Activated T-helper 17 cell treated with anti-CD3 and anti-CD28 coated beads, Interleukin-2, amount 50 U/mL, for 72 hours (primary cell): ENCODE measurements at regions not wholly inside any gene's neighbourhood (a gene's known extent, or its start where the extent isn't known, plus 50 kb on each side); places are given as distances from the start of the nearest gene placed in this dataset.
"Not testable (repeated sequence)": the region's sequence is repeated elsewhere in the genome, so short reads cannot be mapped to it uniquely, and the experiment has no call there.

Source experiments
- ATAC-seq: fragments of 150-1000 bp; cut with Tn5 transposase; replicated peaks from 2 replicates; pipeline ENCODE4 v1.10.0; 2021; ENCODE audit warnings: mild to moderate bottlenecking, moderate library complexity
- H3K27ac Mint-ChIP-seq: one replicate; pipeline ENCODE4 v1.8.0; 2022; ENCODE audit warnings: mixed read lengths
- H3K27me3 Mint-ChIP-seq: one replicate; pipeline ENCODE4 v1.8.0; 2022; ENCODE audit warnings: mixed read lengths
- H3K36me3 Mint-ChIP-seq: one replicate; pipeline ENCODE4 v1.8.0; 2022; ENCODE audit warnings: low read depth, mild to moderate bottlenecking, mixed read lengths
- H3K4me1 Mint-ChIP-seq: one replicate; pipeline ENCODE4 v1.8.0; 2022; ENCODE audit warnings: mixed read lengths
- H3K4me3 Mint-ChIP-seq: one replicate; pipeline ENCODE4 v1.8.0; 2022; ENCODE audit warnings: mild to moderate bottlenecking, mixed read lengths
- H3K9me3 Mint-ChIP-seq: one replicate; pipeline ENCODE4 v1.8.0; 2022; ENCODE audit warnings: mixed read lengths

DNA sequence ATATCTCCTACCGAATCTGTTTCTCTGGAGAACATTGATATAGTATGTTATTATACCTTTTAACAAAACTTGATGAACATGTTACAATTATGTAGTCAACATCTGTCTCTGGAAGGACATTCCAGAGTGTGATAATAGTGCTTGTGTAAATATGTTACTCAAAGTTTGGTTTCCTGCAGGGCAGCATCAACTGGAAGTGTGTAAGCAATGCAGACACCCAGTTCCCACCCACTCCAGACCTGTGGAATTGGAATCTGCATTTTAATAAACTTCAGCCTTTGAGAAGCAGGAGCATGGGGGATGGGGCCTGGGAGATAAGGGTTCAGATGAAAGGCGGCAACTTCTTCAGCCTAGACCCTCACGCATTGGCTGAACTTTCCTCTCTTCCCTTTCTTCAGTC is 398.9 kb downstream of the RND3 start:
- Mint-ChIP-seq H3K4me1 (no peaks in the 10 kb centered on the region), H3K36me3 (no peaks in the 10 kb centered on the region), H3K9me3 (peaks cover 3% of the 10 kb centered on the region), H3K4me3 (no peak overlapping the region), H3K27ac (no peak overlapping the region), H3K27me3 (no peaks in the 10 kb centered on the region)
- no peak for ATAC-seq

DNA sequence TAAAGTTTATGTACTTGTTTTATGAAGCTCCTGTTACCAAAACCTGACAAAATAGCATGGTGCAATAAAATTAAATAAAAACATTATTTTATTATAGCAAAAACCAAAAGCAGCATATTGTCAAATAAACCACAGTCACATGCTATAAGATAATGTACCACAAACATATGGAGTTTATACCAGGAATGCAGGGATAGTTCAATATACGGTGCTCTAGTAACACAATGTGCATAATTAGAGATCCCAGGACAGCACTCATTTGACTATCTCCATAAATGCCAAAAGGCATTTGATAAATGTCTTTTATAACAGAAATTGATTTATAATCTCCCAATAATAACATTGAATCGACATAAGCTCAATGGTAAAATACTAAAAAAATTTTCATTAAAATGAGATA is 402.0 kb downstream of the RND3 start:
- Mint-ChIP-seq H3K4me1 (no peaks in the 10 kb centered on the region), H3K36me3 (no peaks in the 10 kb centered on the region), H3K27me3 (no peaks in the 10 kb centered on the region), H3K4me3 (no peak overlapping the region), H3K9me3 (peaks cover 8% of the 10 kb centered on the region), H3K27ac (no peak overlapping the region)
- no peak for ATAC-seq

DNA sequence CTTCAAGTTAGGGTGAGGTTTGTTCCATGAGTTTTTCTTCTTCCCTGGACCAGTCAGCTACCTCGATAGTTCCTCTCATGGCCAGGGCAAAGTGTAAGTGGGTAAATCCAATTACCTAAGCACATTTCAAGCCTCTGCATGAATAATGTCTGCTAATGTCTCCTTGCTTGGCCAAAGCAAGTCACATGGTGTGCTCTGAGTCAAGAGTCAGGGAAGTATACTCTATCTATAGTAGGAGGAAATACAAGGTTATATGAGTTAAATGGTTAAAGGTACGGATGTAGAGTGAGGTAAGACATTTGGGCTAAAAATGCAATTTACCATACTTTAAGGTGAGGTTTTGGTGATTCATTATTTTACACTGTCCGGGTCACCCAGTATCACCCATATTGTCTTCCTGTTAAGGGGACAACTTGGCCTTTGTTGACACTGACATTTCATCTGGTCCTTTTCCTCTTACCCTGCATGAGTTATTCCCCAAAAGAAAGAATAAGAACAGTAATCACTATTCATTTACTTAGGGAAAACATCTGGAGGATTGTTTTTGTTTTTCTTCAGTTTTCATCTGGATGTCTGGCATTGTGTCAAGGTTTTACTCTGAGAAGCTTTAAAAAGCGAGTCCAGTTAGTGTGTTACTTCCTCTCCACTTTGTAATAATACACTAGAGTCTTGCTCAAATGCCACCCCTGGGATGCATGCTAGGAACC is 405.5 kb downstream of the RND3 start:
- Mint-ChIP-seq H3K27ac (no peak overlapping the region), H3K27me3 (no peaks in the 10 kb centered on the region), H3K4me3 (no peak overlapping the region), H3K9me3 (peaks cover 8% of the 10 kb centered on the region), H3K4me1 (no peaks in the 10 kb centered on the region), H3K36me3 (no peaks in the 10 kb centered on the region)
- ATAC-seq: no peak

DNA sequence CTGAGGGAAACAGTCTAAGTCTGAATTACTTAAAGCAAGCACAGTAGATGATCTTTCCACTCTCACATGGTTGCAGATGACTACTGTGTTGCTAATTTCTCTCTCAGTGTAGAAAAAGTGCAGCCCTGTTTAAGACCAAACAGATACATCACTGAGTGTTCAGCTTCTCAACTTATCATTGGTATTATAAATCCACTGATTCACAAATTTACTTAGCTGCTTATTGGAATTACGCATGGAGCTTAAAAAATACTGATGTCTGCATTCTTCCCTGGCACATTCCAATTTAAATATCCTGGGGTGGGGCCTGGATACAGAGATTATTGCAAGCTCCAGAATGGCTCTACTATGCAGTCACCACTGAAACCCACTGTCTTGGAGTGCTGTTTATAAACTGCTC is 411.2 kb downstream of the RND3 start:
- H3K27ac Mint-ChIP-seq: no peak overlapping the region
- no peak for ATAC-seq
- H3K9me3 Mint-ChIP-seq: peaks cover 7% of the 10 kb centered on the region
- H3K4me3 Mint-ChIP-seq: no peak overlapping the region
- no peaks in the 10 kb centered on the region for H3K27me3 Mint-ChIP-seq
- H3K4me1 Mint-ChIP-seq: no peaks in the 10 kb centered on the region
- no peaks in the 10 kb centered on the region for H3K36me3 Mint-ChIP-seq

DNA sequence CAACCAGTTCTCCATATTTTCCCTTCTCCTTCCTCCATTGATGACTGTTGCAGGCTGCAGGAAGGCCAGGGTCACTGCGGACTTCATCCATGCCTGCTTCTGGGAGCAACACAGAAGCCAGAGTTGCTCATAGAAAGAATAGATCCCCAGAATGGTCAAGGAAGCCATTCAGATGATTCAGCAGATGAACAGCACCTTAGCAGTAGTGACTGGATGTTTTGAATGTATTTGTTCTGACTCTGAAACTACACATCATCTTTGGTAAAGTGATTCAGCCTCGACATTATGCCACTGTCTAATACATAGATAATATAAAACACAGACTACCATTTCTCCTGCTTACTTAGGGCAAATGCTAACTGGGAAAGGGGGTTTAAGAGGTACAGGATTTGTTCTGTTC is 411.6 kb downstream of the RND3 start:
- ATAC-seq: no peak
- peaks cover 3% of the 10 kb centered on the region for H3K9me3 Mint-ChIP-seq
- no peak overlapping the region for H3K27ac Mint-ChIP-seq
- H3K4me1 Mint-ChIP-seq: no peaks in the 10 kb centered on the region
- no peaks in the 10 kb centered on the region for H3K27me3 Mint-ChIP-seq
- H3K4me3 Mint-ChIP-seq: no peak overlapping the region
- no peaks in the 10 kb centered on the region for H3K36me3 Mint-ChIP-seq

DNA sequence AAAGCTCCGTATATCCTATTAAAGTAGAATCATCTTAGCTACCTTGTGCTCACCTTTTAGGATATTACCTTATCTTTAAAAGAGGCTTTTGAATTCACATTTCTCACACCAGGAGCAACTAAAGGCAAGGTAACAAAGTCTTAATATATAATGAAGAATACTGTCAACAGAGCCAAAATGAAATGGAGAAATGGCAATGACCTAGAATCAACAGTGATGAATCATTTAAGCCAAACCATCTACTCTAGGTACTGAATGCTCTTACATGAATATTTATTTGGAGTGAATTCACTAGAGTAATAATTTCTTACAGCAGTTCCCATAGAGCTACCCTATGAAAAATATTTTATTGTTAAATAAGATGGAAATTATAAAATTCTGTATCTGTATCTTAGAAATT is 421.0 kb downstream of the RND3 start:
- H3K4me3 Mint-ChIP-seq: no peak overlapping the region
- no peak for ATAC-seq
- no peaks in the 10 kb centered on the region for H3K27me3 Mint-ChIP-seq
- H3K4me1 Mint-ChIP-seq: no peaks in the 10 kb centered on the region
- no peaks in the 10 kb centered on the region for H3K36me3 Mint-ChIP-seq
- H3K27ac Mint-ChIP-seq: no peak overlapping the region
- no peaks in the 10 kb centered on the region for H3K9me3 Mint-ChIP-seq

DNA sequence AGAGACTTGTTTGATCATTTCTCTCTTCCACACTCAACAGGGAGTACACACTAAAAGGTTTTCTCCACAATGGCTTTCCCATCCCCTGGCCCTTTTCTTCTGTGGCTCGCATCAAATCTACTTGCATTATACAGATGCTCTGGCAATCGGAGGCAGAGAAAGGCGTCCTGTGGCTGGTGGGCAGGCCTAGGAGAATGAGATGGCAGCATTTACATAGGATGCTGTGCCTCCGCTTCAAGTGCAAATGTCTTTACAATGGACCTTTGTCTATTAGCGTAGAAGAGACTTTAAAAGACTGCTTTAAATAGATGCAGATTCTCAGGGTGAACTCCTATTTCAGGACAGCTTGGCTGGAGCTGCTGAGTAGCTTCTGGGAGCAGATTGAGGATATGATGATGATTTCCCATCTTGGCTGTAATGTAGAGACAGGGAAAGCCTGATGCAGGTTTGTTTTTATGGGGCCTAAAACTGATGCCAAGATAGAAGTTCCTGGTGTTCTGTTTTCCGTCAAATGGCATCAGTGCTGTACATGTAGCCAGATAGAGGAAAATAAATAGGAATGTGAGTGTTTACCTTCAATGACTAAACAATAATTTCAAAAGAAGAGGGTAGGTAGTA is 423.4 kb downstream of the RND3 start:
- H3K9me3 Mint-ChIP-seq: no peaks in the 10 kb centered on the region
- no peak overlapping the region for H3K27ac Mint-ChIP-seq
- H3K36me3 Mint-ChIP-seq: no peaks in the 10 kb centered on the region
- H3K27me3 Mint-ChIP-seq: no peaks in the 10 kb centered on the region
- no peak for ATAC-seq
- H3K4me1 Mint-ChIP-seq: no peaks in the 10 kb centered on the region
- H3K4me3 Mint-ChIP-seq: no peak overlapping the region

DNA sequence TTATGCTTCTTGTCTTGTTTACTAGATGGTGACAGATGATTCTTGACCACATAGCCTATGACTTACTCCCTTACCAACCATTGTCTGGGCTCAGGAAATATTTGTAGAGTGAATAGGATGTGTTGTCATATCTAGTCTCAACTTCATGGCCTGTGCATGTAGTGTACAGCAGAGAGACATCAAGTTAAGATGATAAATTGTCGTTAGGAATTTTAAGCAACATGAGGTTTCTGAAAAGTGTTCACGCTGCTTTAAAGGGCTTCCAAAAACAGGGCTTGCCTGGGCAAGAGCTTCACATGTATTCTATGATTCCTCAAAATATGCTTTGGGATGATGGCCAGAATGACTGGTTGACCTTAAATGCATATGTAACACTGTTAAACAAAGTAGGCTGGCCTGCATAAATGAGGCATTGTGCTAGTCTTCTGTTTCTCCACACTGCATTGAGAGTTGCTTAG is 424.0 kb downstream of the RND3 start:
- Mint-ChIP-seq H3K36me3 (no peaks in the 10 kb centered on the region), H3K4me1 (no peaks in the 10 kb centered on the region), H3K4me3 (no peak overlapping the region), H3K9me3 (no peaks in the 10 kb centered on the region), H3K27me3 (no peaks in the 10 kb centered on the region), H3K27ac (no peak overlapping the region)
- no peak for ATAC-seq

DNA sequence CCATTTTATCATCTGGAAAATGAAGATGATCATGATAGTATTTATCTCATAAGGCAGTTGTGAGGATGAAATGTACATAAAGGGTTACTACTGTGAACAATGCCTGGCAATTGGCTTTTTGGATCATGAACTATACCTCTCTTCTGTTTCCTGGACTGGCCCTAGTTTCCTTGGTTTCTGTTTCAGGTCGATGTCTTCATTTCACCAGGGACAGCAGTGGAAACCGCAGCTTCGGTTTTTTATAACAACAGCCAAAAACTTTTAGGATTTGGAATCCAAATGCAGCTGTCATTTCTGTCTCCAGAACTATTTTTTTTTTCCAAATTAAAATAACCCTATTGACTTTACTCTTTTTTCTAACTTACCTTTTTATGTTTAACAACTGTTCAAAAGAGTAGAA is 425.1 kb downstream of the RND3 start:
- Mint-ChIP-seq H3K36me3 (no peaks in the 10 kb centered on the region), H3K27me3 (no peaks in the 10 kb centered on the region), H3K4me3 (no peak overlapping the region), H3K27ac (no peak overlapping the region), H3K9me3 (no peaks in the 10 kb centered on the region), H3K4me1 (no peaks in the 10 kb centered on the region)
- ATAC-seq: no peak

DNA sequence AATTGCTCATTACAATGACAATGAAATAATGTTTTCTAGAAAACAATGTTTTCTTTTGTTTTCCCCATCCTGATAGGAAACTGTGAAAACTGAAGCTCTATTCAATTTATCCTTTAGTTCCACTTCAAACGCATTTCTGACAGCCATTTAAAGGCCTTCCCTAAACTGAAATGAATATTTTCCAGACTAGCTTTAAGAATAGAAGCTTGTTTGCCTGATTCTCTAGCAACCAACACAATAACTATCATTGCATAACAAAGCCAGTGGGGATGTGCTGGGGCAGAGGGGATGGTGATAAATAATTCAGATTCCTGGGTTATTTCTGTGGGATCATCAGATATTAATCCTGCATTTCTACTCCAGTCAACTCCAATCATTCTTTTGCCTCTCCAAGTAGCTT is 427.1 kb downstream of the RND3 start:
- ATAC-seq: no peak
- Mint-ChIP-seq H3K27ac (no peak overlapping the region), H3K9me3 (peaks cover 2% of the 10 kb centered on the region), H3K4me1 (no peaks in the 10 kb centered on the region), H3K36me3 (no peaks in the 10 kb centered on the region), H3K4me3 (no peak overlapping the region), H3K27me3 (no peaks in the 10 kb centered on the region)

DNA sequence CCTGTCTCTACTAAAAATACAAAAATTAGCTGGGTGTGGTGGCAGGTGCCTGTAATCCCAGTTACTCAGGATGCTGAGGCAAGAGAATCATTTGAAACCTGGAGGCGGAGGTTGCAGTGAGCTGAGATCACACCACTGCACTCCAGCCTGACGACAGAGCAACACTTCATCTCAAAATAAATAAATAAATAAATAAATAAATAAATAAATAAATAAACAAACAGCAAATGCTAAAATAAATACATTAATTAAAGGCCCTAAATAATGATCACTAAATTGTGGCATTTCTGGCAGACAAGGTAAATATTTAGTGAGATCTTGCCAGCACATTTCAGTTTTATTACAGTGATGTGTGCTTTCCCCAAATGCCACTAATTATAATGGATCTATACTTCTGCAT is 427.8 kb downstream of the RND3 start:
- not testable (repeated sequence) for H3K27ac Mint-ChIP-seq, H3K27me3 Mint-ChIP-seq, H3K9me3 Mint-ChIP-seq, ATAC-seq, H3K4me3 Mint-ChIP-seq, H3K4me1 Mint-ChIP-seq, H3K36me3 Mint-ChIP-seq

DNA sequence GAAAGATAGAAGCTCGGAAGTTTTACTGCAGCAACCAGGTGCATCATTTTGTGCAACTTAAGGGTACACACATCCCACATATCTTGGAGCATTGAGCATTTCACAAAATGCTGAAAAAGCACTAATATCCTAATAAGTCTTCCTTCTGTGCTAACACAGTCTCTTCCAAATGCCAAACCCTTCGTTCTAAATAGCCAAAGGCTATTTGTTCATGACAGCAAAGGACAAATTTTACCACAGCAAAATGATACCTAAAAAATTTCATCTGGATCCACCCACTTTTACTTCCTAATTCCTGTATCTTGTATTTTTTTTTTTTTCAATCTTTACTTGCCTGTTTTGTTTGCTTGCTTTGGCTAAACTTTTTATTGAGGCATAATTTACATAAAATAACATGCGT is 435.0 kb downstream of the RND3 start:
- Mint-ChIP-seq H3K4me1 (no peaks in the 10 kb centered on the region), H3K27me3 (no peaks in the 10 kb centered on the region), H3K36me3 (no peaks in the 10 kb centered on the region), H3K9me3 (peaks cover 7% of the 10 kb centered on the region), H3K27ac (no peak overlapping the region), H3K4me3 (no peak overlapping the region)
- ATAC-seq: no peak

DNA sequence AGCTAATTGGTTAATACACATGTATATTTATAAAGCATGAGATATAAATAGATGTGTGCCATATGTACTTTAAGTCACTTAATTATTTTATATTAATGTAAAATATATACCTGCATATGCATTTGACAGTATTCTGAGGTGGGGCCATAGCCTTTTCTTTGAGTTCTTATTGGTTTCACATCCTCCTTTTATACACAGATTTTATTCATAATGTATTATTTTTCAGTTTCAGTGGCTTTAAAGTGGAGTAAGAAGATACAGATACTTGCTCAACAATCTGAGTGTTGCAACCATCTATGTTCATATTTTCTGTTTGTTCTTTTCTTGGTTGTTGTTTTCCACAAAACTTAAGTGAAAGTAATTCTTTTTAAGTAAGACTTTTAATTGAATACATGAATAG is 436.5 kb downstream of the RND3 start:
- no peak for ATAC-seq
- Mint-ChIP-seq H3K27me3 (no peaks in the 10 kb centered on the region), H3K36me3 (no peaks in the 10 kb centered on the region)

DNA sequence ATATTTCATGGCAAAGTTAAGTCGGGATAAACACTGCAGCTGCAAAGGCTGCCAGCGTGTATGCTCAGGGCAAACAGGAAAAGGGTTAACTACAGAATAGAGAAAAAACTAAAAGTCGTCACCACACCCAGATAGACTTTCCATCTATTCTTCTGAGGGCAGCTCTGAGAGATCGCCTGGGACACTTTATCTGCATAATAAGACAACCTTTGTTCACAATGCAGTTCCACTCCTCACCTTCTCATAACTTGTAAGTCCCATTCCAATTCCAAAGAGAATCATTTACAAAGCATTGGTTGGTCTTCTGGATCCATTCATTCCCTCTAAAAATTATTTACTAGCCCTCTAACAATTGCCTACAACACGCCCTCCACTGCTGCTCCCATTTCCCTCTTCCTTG is 437.4 kb downstream of the RND3 start:
- H3K4me1 Mint-ChIP-seq: no peaks in the 10 kb centered on the region
- H3K36me3 Mint-ChIP-seq: no peaks in the 10 kb centered on the region
- H3K4me3 Mint-ChIP-seq: no peak overlapping the region
- peaks cover 3% of the 10 kb centered on the region for H3K9me3 Mint-ChIP-seq
- no peak overlapping the region for H3K27ac Mint-ChIP-seq
- no peak for ATAC-seq
- H3K27me3 Mint-ChIP-seq: no peaks in the 10 kb centered on the region

More for the DNA sequence above, 436.5 kb downstream of the RND3 start:
- H3K4me3 Mint-ChIP-seq: no peak overlapping the region
- peaks cover 7% of the 10 kb centered on the region for H3K9me3 Mint-ChIP-seq
- no peaks in the 10 kb centered on the region for H3K4me1 Mint-ChIP-seq
- no peak overlapping the region for H3K27ac Mint-ChIP-seq

DNA sequence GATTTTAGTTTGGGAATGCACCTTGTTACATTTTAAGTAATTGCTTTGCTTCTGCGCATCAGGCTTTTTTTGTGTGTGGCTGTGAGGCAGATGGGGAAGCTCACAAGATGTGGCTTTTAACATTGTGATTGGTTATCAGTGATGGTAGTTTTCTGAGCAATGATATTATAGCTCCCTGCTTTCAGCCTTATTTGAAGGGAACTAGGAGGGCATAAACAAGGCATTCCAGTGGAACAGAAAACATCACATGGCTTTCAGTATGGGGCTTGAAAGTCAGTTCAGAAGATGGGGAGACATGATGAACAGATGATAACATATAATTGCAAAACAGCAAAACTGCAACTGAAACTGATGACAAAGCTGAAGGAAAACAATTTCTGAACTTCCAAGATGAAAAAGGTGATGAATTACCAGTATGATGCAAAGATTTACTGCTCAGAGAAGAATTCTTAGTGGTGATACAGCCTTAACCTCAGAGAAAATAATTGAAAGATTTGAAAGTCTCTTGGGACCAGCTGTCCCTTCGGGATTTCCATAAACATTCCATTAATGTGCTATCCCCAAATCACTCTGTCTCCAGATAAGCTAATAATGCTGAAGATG is 439.7 kb downstream of the RND3 start:
- Mint-ChIP-seq H3K27ac (no peak overlapping the region), H3K4me1 (no peaks in the 10 kb centered on the region), H3K27me3 (no peaks in the 10 kb centered on the region), H3K36me3 (no peaks in the 10 kb centered on the region), H3K4me3 (no peak overlapping the region), H3K9me3 (no peaks in the 10 kb centered on the region)
- no peak for ATAC-seq
